NCI-H1930 (cell line): ENCODE measurements at regions not wholly inside any gene's neighbourhood (a gene's known extent, or its start where the extent isn't known, plus 50 kb on each side); places are given as distances from the start of the nearest gene placed in this dataset.
"Not testable (repeated sequence)": the region's sequence is repeated elsewhere in the genome, so short reads cannot be mapped to it uniquely, and the experiment has no call there.

Experiments used
- DNase-seq, 2 experiments: peaks; one replicate each; lab custom pipeline; 2025; lab: John Stamatoyannopoulos, UW

GRCh38 chr6:140040396-140040795 is 665.9 kb upstream of the CITED2 start:
- no peak for DNase-seq

GRCh38 chr6:140039364-140039763 is 664.9 kb upstream of the CITED2 start:
- DNase-seq, result no peak

DNA sequence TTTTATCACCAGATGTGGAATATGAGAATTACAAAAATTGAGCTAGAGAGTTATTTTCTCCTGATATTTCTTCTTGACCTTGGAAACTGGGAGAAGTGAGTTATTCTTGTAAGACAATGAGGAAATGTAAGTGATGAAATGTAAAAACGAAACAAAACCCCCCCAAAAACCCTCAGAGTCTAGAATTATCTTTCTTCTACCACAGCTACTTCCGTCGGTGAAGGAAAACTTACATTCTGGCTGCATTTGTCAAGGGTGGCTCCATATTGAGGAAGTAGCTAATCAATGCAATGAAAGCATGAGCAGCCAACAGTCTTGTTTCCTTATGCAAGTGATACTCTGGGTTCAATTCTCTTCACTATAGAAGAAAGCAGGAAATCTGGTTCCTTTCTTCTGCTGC is 661.7 kb upstream of the CITED2 start:
- DNase-seq, result no peak

GRCh38 chr6:140032189-140032588 is 657.7 kb upstream of the CITED2 start:
- DNase-seq, result no peak

DNA sequence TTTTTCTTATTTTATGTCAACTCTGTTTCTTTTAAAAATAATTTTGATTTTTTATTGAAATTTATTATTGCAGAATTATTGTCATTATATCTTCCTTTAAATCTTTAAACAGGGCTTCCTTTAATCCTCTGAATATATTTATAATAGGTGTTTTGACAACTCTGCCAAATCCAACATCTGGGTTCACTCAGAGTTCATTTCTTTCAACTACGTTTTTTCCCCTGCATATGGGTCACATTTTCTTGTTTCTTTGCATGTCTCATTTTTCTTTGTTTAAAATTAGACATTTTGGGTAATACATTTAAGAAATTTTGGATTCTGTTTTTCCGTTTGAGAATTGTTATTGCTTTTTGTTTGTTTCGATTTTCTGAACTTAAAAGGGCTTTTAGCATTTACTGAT is 655.1 kb upstream of the CITED2 start:
- no peak for DNase-seq

- DNase-seq, result no peak
Observed at GRCh38 chr6:140027219-140027618, 652.8 kb upstream of the CITED2 start.

- no peak for DNase-seq
Observed at GRCh38 chr6:140026546-140026945, 652.1 kb upstream of the CITED2 start.

GRCh38 chr6:140025171-140025570 is 650.7 kb upstream of the CITED2 start:
- no peak for DNase-seq

DNA sequence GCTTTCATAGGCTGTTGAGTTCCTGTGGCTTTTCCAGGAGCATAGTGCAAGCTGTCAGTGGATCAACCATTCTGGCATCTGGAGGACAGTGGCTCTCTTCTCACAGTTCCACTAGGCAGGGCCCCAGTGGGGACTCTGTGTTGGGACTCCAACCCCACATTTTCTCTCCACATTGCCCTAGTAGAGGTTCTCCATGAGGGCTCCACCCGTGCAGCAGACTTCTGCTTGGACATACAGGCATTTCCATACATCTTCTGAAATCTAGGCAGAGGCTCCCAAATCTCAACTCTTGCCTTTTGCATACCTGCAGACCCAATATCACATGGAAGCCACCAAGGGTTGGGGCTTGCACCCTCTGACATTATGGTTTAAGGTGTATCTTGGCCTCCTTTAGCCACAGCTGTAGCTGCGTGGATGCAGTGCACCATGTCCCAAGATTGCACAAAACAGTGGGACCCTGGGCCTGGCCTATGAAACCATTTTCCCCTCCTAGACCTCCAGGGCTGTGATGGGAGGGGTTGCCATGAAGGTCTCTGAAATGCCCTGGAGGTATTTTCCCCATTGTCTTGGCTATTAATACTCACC is 645.9 kb upstream of the CITED2 start:
- DNase-seq, result no peak

- DNase-seq, result no peak
Observed at GRCh38 chr6:140018588-140018987, 644.1 kb upstream of the CITED2 start.

DNA sequence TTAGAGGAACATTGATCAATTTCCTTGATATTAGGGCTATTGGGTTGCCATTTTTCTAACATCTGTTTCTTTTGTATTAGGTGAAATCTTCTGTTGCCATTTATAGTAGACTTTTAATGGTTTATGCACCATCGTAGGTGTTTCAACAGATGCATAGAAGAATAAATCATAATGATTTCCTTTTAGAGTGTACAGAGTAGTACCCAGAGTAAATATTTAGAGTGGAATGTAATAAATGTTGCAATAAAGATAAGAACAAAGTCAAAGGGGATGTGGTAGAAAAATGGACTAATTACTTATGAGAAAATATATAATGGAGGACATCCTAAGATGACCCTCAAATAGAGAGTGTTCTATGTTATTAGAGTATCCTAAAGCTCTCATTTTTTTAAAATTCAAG is 643.0 kb upstream of the CITED2 start:
- no peak for DNase-seq

DNA sequence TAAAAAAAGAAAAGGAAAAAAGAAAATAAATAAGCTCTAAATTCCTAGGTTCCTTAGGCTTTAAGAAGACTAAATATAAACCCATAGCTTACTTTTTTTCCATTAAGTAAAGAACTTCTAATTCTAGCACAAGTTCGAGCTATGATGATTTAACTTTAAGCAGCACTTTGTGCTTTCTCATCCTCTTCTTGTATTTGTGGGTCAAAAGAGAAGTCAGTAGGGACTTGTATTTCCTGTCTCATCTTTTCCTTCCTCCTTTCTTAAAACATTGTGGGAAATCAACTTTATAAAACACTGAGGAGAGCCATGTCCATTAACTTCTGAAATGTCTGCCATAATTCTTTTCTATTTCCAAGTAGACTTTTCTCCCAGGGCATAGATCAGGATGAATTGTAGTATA is 637.7 kb upstream of the CITED2 start:
- DNase-seq, result no peak

GRCh38 chr6:140011537-140011936 is 637.1 kb upstream of the CITED2 start:
- no peak for DNase-seq

DNA sequence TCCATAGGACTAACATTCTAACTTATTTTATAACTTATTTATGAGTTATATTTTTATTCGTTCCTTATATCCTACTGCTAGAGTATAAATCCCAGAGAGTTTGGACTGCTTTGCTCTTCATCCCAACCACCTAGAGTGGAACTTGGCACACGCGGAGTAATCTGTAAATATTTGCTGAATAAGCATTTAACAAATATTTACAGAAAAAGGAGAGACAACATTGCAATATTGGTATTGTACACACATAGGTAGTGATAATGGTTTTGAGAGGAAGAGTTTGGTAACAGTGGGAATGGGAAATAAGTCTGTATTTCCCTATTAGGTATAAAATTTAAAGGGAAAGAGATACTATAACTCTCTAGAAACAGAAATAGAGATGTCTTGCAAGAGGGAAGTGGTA is 634.8 kb upstream of the CITED2 start:
- no peak for DNase-seq

GRCh38 chr6:140007525-140007924 is 633.1 kb upstream of the CITED2 start:
- no peak for DNase-seq

- DNase-seq, result no peak
Observed at GRCh38 chr6:140003217-140003616, 628.8 kb upstream of the CITED2 start.

DNA sequence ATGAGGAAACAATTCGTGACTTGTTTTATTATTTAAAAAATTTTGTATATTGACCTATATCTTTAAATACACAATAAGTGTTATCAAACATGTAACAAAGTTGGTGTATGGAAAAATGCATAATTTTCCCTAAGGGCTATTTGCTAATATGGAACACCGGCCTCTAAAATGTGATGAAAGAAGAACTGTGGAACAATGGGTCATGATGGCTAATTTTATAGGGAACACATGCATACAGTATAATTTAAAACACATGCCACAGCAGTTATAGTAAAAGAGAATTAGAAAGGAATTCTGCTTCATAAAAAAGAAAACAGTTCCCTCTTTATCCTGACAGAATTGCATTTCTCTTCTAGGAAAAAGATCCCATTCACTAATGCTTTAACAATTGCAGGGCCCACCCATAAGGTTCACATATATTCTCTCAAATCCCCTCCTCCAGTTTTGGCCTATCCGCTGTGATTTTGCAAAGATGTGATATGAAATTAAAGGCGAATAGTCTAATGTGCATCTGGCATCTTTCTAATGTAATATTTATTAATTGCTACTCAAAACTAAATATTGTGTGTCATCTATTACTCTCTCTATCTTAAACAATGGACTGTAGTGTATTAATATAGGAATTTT is 628.1 kb upstream of the CITED2 start:
- DNase-seq, result no peak

DNA sequence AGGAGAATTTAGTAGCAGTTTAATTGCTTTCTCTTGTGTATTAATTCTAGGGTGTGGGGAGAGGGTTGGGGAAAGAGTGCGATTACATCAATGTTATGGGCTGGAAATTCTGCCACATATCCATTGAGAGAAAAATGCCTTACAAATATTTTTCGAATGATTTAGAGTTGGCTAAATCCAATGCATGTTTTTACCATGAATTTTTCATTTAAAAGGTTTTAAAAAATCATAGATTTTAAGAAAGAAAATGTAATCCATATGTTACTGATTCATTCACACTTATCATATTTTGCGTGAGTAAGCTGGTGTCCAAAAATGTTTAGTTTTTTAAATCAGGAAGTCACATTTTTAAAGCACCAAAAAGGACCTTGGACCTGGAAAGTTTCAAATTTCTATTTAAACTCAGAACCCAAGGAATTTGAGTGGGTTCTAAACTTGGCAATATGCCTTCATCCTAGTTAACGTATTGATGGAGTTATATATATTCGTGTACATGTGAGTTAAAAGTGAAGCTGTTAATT is 627.4 kb upstream of the CITED2 start:
- DNase-seq, result no peak

DNA sequence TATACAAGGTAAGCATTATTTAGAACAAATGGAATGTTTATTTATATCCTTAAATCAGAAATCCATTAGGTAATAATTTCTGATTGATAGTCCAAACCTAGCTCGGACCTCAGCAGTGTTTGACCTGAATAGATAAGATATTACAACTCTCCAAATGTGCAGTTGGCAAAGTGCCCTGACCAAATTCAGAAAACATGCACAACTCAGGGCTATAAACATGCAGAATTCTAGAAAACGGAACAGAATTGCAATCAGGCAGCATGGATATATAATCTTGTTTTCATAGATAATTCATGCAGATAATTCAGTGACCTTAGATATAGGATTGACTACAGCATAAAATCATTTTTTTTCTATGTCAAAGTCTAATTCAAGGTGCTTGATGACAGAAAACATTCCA is 626.6 kb upstream of the CITED2 start:
- DNase-seq, result no peak

- not testable (repeated sequence) for DNase-seq
Observed at GRCh38 chr6:139999661-140000060, 625.2 kb upstream of the CITED2 start.

DNA sequence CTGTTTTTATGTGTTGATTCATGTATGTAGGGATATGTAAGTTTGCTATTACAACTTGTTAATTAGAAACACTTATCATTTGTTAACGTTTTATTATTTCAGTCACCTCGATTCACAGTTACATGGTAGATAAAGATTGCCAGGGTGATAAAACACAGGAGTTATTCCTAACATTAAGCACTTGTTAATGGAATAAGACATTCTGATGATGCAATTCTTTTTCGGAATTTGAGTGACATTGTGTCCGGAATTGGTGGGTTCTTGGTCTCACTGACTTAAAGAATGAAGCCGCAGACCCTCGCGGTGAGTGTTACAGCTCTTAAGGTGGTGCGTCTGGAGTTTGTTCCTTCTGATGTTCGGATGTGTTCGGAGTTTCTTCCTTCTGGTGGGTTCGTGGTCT is 624.0 kb upstream of the CITED2 start:
- DNase-seq, result not testable (repeated sequence)

DNA sequence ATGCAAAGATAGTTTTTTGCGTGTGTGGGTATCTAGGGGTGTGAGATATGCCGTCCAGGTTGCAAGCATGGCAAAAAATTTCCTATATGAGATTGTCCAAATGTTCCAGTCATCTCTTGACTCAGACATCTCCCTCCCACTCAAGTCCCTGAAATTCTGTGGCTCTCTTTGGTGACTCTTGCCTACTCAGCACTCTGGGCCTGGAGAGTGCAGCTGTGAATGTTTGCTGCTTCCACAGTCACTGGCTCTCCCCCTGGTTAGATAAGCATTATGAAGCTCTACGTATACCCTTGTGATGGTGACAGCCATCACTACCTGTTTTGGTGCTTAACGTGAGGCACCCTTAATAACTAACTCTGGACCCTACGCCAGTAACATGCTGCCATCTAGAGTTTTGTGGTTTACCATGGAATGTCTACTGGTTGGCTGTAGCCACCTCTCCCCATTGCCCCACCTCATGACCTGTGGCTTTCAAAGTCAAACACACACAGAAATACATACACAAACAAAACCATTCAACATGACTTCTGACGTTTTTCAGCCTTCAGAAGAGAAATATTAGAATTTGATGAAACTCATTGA is 621.9 kb upstream of the CITED2 start:
- peak in 1 of 2 experiments; percentile 9 for DNase-seq

DNA sequence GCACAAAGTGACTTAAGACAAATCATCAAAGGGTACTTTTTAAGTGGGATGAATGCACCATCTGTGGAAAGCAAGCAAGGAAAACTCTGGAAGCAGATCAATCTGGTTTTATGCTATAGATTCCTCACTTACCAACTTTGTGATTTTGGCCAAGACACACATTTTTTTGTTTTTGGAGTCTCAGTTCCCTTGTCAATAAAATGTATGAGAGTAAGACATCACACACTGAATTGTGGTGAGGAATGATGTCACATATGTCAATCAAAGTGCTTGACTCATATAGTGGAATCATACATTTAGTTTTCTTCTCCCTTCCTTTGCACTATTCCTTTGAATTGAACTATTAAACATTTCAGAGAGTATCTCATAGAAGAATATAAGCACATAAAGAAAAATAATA is 620.5 kb upstream of the CITED2 start:
- DNase-seq, result no peak
